Adrenal gland (tissue), 9 donors: ENCODE measurements at regions not wholly inside any gene's neighbourhood (a gene's known extent, or its start where the extent isn't known, plus 50 kb on each side); places are given as distances from the start of the nearest gene placed in this dataset.

Source experiments
- DNase-seq, 7 donors: peaks; one replicate each; pipeline ENCODE4 v3.0.0-alpha.2; 2019 to 2020
- H3K27ac ChIP-seq, 5 donors: fragments of 200-600 bp; sonication (generic) in 4 of 5; 1 replicate in 3 of 5; 2 replicates in 2 of 5; pipeline versions ENCODE4 v1.5.1 to v1.8.0; 2016 to 2020; ENCODE audit warnings: mild to moderate bottlenecking in 1 of 5
- H3K27me3 ChIP-seq: fragments of 200-600 bp; 2 replicates; pipeline ENCODE4 v1.8.0; 2021
- H3K36me3 ChIP-seq, 2 donors: fragments of 200-600 bp; replicated peaks in 1 of 2; 1 replicate in 1 of 2; 2 replicates in 1 of 2; pipeline versions ENCODE4 v1.5.1 to v1.8.0; 2018 to 2022
- H3K4me1 ChIP-seq, 2 donors: fragments of 200-600 bp; replicated peaks in 1 of 2; 1 replicate in 1 of 2; 2 replicates in 1 of 2; pipeline versions ENCODE4 v1.5.1 to v1.8.0; 2018 to 2021
- H3K4me3 ChIP-seq, 4 donors: fragments of 200-600 bp; sonication (generic) in 3 of 4; one replicate each; pipeline ENCODE4 v1.5.1; 2016 to 2018
- H3K9me3 ChIP-seq, 3 donors: fragments of 200-600 bp; sonication (generic) in 1 of 3; replicated peaks in 1 of 3; 1 replicate in 2 of 3; 2 replicates in 1 of 3; pipeline versions ENCODE4 v1.5.1 to v1.8.0; 2016 to 2021
- CTCF ChIP-seq, 6 experiments: fragments of 450-650 bp in 4 of 6; fragments of 200-600 bp in 2 of 6; sonication (generic) in 1 of 6; IDR thresholded peaks; 1 replicate in 5 of 6; 2 replicates in 1 of 6; pipeline versions ENCODE4 v1.5.1 to v1.8.0; 2016 to 2021; ENCODE audit warnings: antibody characterized with exemption in 6 of 6, mild to moderate bottlenecking in 2 of 6, moderate library complexity in 1 of 6
- POLR2A ChIP-seq, 2 donors: fragments of 450-650 bp; IDR thresholded peaks; one replicate each; pipeline ENCODE4 v1.6.1; 2017; ENCODE audit warnings: antibody characterized with exemption in 2 of 2, mild to moderate bottlenecking in 2 of 2, moderate library complexity in 1 of 2
- WGBS, 4 donors: extraction: QIAGEN DNeasy Blood & Tissue Kit in 2 of 4; methylation state at CpG; one replicate each; pipeline versions ENCODE4 v1.1.5 to v1.1.7; 2013 to 2017; 5-methylcytosine and 5-hydroxymethylcytosine counted together
- intact Hi-C, 2 donors: fragments of 100-400 bp; cut with DNase I; formaldehyde crosslinking; loops; one replicate each; pipeline versions ENCODE4 v1.14.1 to v1.15.0; 2022 to 2023
- donor health status: healthy with polysubstance abuse.
- donor health status: Bipolar disorder and iron deficiency.
- donor health status: DM: yes; HTN: yes; CAD: no.
- donor health status: DM: no; HTN: no; CAD: no.
- donor health status: DM: no; HTN: no; CAD: no.

- intact Hi-C loops: no loop called here
- no peaks in the 10 kb centered on the region for H3K36me3 ChIP-seq
- no peak for TF ChIP-seq CTCF (IDR thresholded peaks at IDR 0.05)
- TF ChIP-seq POLR2A (IDR thresholded peaks at IDR 0.05): no peak
- no peaks in the 10 kb centered on the region for H3K27me3 ChIP-seq
- H3K9me3 ChIP-seq: no peaks in the 10 kb centered on the region
- DNase-seq: no peak
- no peak overlapping the region for H3K4me3 ChIP-seq
- 98 to 100% (median 100%) methylated on average over 1 of the region's 1 CpG for WGBS, 4 donors
- H3K4me1 ChIP-seq: peaks cover 45 to 46% of the 10 kb centered on the region in 2 donors
- H3K27ac ChIP-seq: peak overlapping the region in 1 of 5 donors; percentile 95
Measured at GRCh38 chr2:46844443-46844842, 71.2 kb downstream of the MCFD2 start.

GRCh38 chr2:46844034-46844433, 71.6 kb downstream of the MCFD2 start:
- Histone ChIP-seq H3K4me1 (peaks cover 40 to 42% of the 10 kb centered on the region in 2 donors), H3K4me3 (no peak overlapping the region), H3K36me3 (no peaks in the 10 kb centered on the region), H3K9me3 (no peaks in the 10 kb centered on the region), H3K27ac (no peak overlapping the region), H3K27me3 (no peaks in the 10 kb centered on the region)
- intact Hi-C loops: no loop called here
- DNase-seq: no peak
- 45 to 100% (median 99%) methylated on average over 2 of the region's 2 CpGs for WGBS, 4 donors
- TF ChIP-seq CTCF (IDR thresholded peaks at IDR 0.05) (no peak), POLR2A (IDR thresholded peaks at IDR 0.05) (no peak)

GRCh38 chr2:46843316-46843715, 72.3 kb downstream of the MCFD2 start:
- Histone ChIP-seq H3K4me3 (no peak overlapping the region), H3K9me3 (no peaks in the 10 kb centered on the region), H3K27me3 (no peaks in the 10 kb centered on the region), H3K4me1 (peaks cover 33 to 35% of the 10 kb centered on the region in 2 donors), H3K36me3 (no peaks in the 10 kb centered on the region), H3K27ac (no peak overlapping the region)
- intact Hi-C loops: no loop called here
- DNase-seq: no peak
- no peak for TF ChIP-seq CTCF (IDR thresholded peaks at IDR 0.05)
- no peak for TF ChIP-seq POLR2A (IDR thresholded peaks at IDR 0.05)
- 70 to 80% (median 76%) methylated on average over 4 to 5 of the region's 5 CpGs for WGBS, 4 donors

- WGBS, 4 donors: 92 to 99% (median 98%) methylated on average over 7 of the region's 7 CpGs
- TF ChIP-seq CTCF (IDR thresholded peaks at IDR 0.05) (no peak), POLR2A (IDR thresholded peaks at IDR 0.05) (no peak)
- no peak for DNase-seq
- Histone ChIP-seq H3K9me3 (no peaks in the 10 kb centered on the region), H3K27me3 (no peaks in the 10 kb centered on the region), H3K36me3 (no peaks in the 10 kb centered on the region), H3K4me3 (no peak overlapping the region), H3K4me1 (peaks cover 29 to 30% of the 10 kb centered on the region in 2 donors), H3K27ac (no peak overlapping the region)
- intact Hi-C loops: no loop called here
Measured at GRCh38 chr2:46842876-46843275, 72.7 kb downstream of the MCFD2 start.
